BLaER1 treated with 17β-estradiol and CSF1 and Interleukin-3, amounts not matched to agents 10 nM and 100 nM (cell line): ENCODE measurements at regions not wholly inside any gene's neighbourhood (a gene's known extent, or its start where the extent isn't known, plus 50 kb on each side); places are given as distances from the start of the nearest gene placed in this dataset.

ENCODE experiments used
- H3K27ac ChIP-seq, 11 experiments: shearing (Covaris generic); formaldehyde crosslinking; 2 replicates each; pipeline ENCODE4 v1.8.1; 2022
- H3K27me3 ChIP-seq, 11 experiments: shearing (Covaris generic); formaldehyde crosslinking; 2 replicates each; pipeline ENCODE4 v1.8.1; 2022
- H3K36me3 ChIP-seq, 11 experiments: shearing (Covaris generic); formaldehyde crosslinking; 2 replicates each; pipeline ENCODE4 v1.8.1; 2022
- H3K4me1 ChIP-seq, 10 experiments: shearing (Covaris generic); formaldehyde crosslinking; 2 replicates each; pipeline ENCODE4 v1.8.1; 2022
- H3K4me2 ChIP-seq, 11 experiments: shearing (Covaris generic); formaldehyde crosslinking; 2 replicates each; pipeline ENCODE4 v1.8.1; 2022
- H3K4me3 ChIP-seq, 10 experiments: shearing (Covaris generic); formaldehyde crosslinking; 2 replicates each; pipeline ENCODE4 v1.8.1; 2022
- H3K9ac ChIP-seq, 11 experiments: shearing (Covaris generic); formaldehyde crosslinking; 2 replicates each; pipeline ENCODE4 v1.8.1; 2022
- H3K9me3 ChIP-seq, 11 experiments: shearing (Covaris generic); formaldehyde crosslinking; replicated peaks in 1 of 11; 2 replicates each; pipeline ENCODE4 v1.8.1; 2022
- H4K20me1 ChIP-seq, 11 experiments: shearing (Covaris generic); formaldehyde crosslinking; 2 replicates each; pipeline ENCODE4 v1.8.1; 2022
- Cebpa-rat ChIP-seq, 11 experiments: shearing (Covaris generic); IDR thresholded peaks; 2 replicates each; pipeline ENCODE4 v1.8.1; 2022

DNA sequence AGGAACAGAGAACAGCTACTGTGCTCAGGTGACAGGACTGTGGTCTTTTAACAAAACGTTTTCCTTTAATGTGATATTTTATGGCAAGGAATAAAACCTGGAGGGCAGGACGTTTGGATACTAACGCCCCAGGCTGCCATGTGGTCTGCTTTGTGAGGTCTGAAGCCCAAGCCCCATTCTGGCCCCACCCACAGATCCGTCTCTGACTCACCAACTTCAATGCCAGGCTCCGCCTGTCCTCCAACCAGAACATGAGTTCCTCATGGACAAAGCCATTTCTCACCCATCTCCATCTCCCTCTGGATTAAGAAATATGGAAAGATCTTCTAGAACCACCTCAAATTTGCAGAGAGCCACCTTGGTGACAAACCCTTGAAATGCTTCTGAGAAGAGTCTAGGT, 148.8 kb downstream of the CRYBB2 start:
- no peaks in the 10 kb centered on the region for H3K27me3 ChIP-seq
- H3K36me3 ChIP-seq, result peaks cover 18 to 62% (median 45%) of the 10 kb centered on the region in 11 experiments
- peaks cover 54 to 78% (median 73%) of the 10 kb centered on the region in 10 experiments for H3K4me1 ChIP-seq
- H3K9ac ChIP-seq, result peak overlapping the region in 1 of 11 experiments; percentile 35; a peak in 1 of 22 replicates
- H3K4me3 ChIP-seq, result no peak overlapping the region
- H4K20me1 ChIP-seq, result peaks cover 60 to 97% (median 89%) of the 10 kb centered on the region in 11 experiments; a peak in 21 of 22 replicates
- H3K9me3 ChIP-seq, result no peaks in the 10 kb centered on the region
- peak overlapping the region in 8 of 11 experiments; percentile 16 to 60 (median 42); a peak in 12 of 22 replicates for H3K27ac ChIP-seq
- peak overlapping the region; percentile 27 to 91 (median 75) for H3K4me2 ChIP-seq
- TF ChIP-seq Cebpa-rat (IDR thresholded peaks at IDR 0.05), result no peak

DNA sequence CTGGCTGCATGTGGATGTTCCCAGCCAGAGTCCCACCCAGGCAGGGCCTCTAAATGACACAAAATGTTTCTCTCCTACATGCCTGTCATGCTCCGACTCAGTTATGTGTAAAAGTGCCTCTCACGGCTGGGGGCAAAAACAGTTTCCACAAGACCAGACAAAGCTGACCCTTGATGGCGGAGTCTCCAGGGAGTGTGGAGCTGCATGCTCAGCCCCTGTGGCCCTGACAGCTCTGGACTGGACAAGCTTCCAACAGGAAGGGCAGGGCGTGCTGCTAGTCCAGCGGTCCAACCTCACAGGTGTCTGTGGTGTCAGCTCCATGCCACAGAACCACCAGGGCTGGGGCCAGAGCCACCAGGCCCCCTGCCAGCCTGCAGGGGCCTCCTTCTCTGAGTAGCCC, 149.6 kb downstream of the CRYBB2 start:
- H3K9ac ChIP-seq, result 0 out of 22 replicates have a peak overlapping the region, but pooled peaks of 1 of the 11 experiments have one; percentile 1
- H4K20me1 ChIP-seq, result peaks cover 60 to 97% (median 89%) of the 10 kb centered on the region in 11 experiments; a peak in 21 of 22 replicates
- no peaks in the 10 kb centered on the region for H3K9me3 ChIP-seq
- H3K4me2 ChIP-seq, result peak overlapping the region in 8 of 11 experiments; percentile 53 to 91 (median 76); a peak in 14 of 22 replicates
- peaks cover 51 to 78% (median 73%) of the 10 kb centered on the region in 10 experiments for H3K4me1 ChIP-seq
- H3K27ac ChIP-seq, result peak overlapping the region in 4 of 11 experiments; percentile 35 to 57 (median 42); a peak in 4 of 22 replicates
- no peak for TF ChIP-seq Cebpa-rat (IDR thresholded peaks at IDR 0.05)
- H3K36me3 ChIP-seq, result peaks cover 18 to 63% (median 48%) of the 10 kb centered on the region in 11 experiments
- no peak overlapping the region for H3K4me3 ChIP-seq
- H3K27me3 ChIP-seq, result no peaks in the 10 kb centered on the region

DNA sequence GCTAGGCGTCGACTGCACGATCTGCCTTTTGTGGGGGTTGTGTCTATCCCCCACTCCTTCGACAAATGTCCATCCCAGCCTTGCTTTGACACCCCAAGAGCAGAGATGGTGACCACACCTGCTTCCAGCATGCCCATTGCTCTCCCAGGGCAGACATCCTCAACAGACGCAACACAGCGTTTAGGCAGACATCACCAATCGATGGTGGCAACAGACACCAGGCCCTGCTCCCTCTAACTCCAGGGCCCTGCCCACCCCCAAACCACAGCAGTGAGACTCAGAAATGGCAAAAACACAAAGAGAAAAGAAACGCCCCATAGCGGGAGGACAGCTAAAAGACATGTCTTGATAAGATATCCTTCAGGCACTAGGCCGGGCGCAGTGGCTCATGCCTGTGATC, 150.9 kb downstream of the CRYBB2 start:
- Histone ChIP-seq H3K27me3 (no peaks in the 10 kb centered on the region), H3K4me3 (no peak overlapping the region), H3K36me3 (peaks cover 18 to 53% (median 39%) of the 10 kb centered on the region in 11 experiments), H3K27ac (no peak overlapping the region; a peak in 1 of 22 replicates), H3K9me3 (no peaks in the 10 kb centered on the region), H3K4me2 (peak overlapping the region in 1 of 11 experiments; percentile 76; a peak in 1 of 22 replicates), H4K20me1 (peaks cover 53 to 97% (median 89%) of the 10 kb centered on the region in 11 experiments), H3K4me1 (peaks cover 51 to 78% (median 73%) of the 10 kb centered on the region in 10 experiments), H3K9ac (no peak overlapping the region)
- no peak for TF ChIP-seq Cebpa-rat (IDR thresholded peaks at IDR 0.05)

DNA sequence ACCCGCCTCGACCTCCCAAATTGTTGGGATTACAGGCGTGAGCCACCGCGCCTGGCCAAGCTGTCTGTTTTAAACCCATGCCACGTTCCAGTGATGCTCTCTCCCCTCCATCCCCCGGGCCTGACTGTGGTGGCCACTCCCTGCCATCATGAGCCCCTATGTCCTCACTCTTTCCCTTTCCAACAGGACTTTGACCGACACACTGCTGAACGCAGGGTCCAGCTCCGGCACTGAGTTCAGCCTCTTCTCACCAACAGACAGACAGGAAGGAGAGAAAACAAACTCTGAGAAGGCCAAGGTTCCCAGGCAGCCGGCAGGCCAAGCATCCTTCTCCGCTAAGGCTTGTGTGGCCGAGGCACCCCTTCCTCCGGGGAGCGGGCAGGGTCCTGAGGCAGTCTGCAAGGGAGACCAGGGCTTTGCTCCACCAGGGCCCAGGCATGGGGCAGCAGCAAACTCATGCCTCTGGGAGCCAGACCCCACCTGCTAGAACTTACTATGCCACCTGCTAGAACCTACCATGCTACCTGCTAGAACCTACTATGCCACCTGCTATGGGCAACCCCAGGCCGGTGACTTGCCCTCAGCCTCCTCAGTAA, 152.7 kb downstream of the CRYBB2 start:
- H3K27ac ChIP-seq, result peak overlapping the region in 4 of 11 experiments; percentile 9 to 31 (median 14); a peak in 3 of 22 replicates
- no peak overlapping the region for H3K4me2 ChIP-seq
- H3K9ac ChIP-seq, result no peak overlapping the region
- peaks cover 18 to 67% (median 50%) of the 10 kb centered on the region in 11 experiments for H3K36me3 ChIP-seq
- H4K20me1 ChIP-seq, result peaks cover 40 to 95% (median 77%) of the 10 kb centered on the region in 11 experiments; a peak in 21 of 22 replicates
- peaks cover 44 to 78% (median 71%) of the 10 kb centered on the region in 10 experiments for H3K4me1 ChIP-seq
- no peaks in the 10 kb centered on the region for H3K27me3 ChIP-seq
- no peaks in the 10 kb centered on the region for H3K9me3 ChIP-seq
- H3K4me3 ChIP-seq, result no peak overlapping the region
- no peak for TF ChIP-seq Cebpa-rat (IDR thresholded peaks at IDR 0.05)

DNA sequence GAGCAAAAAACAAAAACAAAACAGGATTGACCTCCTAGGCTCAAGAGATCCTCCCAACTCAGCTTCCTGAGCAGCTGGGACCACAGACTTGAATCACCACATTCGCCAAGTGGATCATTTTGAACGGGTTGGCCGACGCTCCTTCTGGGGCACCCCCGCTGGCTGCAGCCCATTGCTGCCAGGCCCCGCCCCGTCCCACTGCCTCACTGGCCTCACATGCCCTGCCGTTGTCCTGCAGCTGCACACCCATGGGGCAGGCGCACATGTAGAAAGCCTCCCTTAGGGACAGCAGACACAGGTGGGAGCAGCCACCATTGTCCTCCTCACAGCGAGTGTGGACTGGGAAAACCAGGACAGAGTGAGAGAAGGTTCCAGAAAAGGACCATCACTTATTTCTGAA, 154.5 kb downstream of the CRYBB2 start:
- no peak for TF ChIP-seq Cebpa-rat (IDR thresholded peaks at IDR 0.05)
- no peaks in the 10 kb centered on the region for H3K27me3 ChIP-seq
- H4K20me1 ChIP-seq, result peaks cover 26 to 93% (median 67%) of the 10 kb centered on the region in 11 experiments; a peak in 19 of 22 replicates
- H3K4me3 ChIP-seq, result peak overlapping the region in 3 of 10 experiments; percentile 15 to 36 (median 25); a peak in 3 of 20 replicates
- peaks cover 25 to 77% (median 63%) of the 10 kb centered on the region in 10 experiments for H3K4me1 ChIP-seq
- H3K9ac ChIP-seq, result peak overlapping the region in 9 of 11 experiments; percentile 27 to 68 (median 59); a peak in 18 of 22 replicates
- H3K4me2 ChIP-seq, result peak overlapping the region; percentile 59 to 91 (median 88)
- H3K36me3 ChIP-seq, result peaks cover 33 to 75% (median 61%) of the 10 kb centered on the region in 11 experiments
- H3K9me3 ChIP-seq, result no peaks in the 10 kb centered on the region
- peak overlapping the region in 9 of 11 experiments; percentile 51 to 80 (median 71); a peak in 18 of 22 replicates for H3K27ac ChIP-seq

DNA sequence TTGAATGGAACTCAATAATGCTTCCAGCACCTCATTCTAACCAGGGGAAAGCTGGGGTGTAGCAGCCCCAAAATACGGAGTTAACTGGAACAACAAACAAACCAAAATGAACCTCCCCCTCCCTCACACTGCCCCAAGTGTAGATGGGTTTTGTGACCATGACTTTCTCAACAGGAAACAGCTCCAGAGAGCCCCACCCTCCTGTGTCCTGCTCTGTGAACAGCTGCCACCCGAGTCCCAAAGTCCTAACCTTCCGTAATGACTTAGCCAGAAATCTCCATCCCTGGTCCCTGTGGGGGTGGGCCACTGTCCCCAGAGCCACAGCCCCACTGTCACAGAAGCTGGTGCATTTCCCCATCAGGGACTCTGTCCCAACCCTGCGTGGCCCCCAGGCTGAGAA, 155.4 kb downstream of the CRYBB2 start:
- TF ChIP-seq Cebpa-rat (IDR thresholded peaks at IDR 0.05), result no peak
- peaks cover 36 to 79% (median 66%) of the 10 kb centered on the region in 11 experiments for H3K36me3 ChIP-seq
- H3K27me3 ChIP-seq, result no peaks in the 10 kb centered on the region
- peak overlapping the region in 3 of 10 experiments; percentile 2 to 36 (median 29); a peak in 2 of 20 replicates for H3K4me3 ChIP-seq
- H3K4me1 ChIP-seq, result peaks cover 25 to 70% (median 59%) of the 10 kb centered on the region in 10 experiments
- no peaks in the 10 kb centered on the region for H3K9me3 ChIP-seq
- H4K20me1 ChIP-seq, result peaks cover 31 to 93% (median 67%) of the 10 kb centered on the region in 11 experiments; a peak in 19 of 22 replicates
- H3K9ac ChIP-seq, result peak overlapping the region in 9 of 11 experiments; percentile 27 to 68 (median 59); a peak in 15 of 22 replicates
- H3K27ac ChIP-seq, result peak overlapping the region in 9 of 11 experiments; percentile 51 to 80 (median 71); a peak in 18 of 22 replicates
- H3K4me2 ChIP-seq, result peak overlapping the region; percentile 59 to 91 (median 88)

DNA sequence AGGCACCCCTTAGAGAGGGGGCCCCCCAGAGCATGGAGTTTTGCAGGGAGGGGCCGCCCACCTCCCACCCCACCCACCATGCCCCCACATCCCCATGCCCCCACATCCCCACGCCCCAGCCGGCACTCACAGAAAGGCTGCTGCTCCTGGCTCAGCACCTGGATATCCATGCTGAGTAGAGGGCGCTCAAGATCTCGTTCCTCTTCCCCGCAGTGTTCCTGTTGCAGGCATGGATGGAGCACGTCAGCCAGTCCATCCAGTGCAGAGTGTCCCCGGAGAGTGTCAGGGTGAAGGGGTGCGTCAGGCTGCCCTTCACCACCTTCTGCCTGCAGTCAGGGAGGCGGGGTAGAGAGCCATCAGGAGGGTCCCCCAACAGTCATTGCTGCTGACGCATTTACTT, 156.2 kb downstream of the CRYBB2 start:
- Histone ChIP-seq H3K4me3 (no peak overlapping the region), H4K20me1 (peaks cover 33 to 93% (median 67%) of the 10 kb centered on the region in 11 experiments; a peak in 20 of 22 replicates), H3K4me2 (peak overlapping the region in 10 of 11 experiments; percentile 45 to 91 (median 85); a peak in 18 of 22 replicates), H3K36me3 (peaks cover 44 to 79% (median 66%) of the 10 kb centered on the region in 11 experiments), H3K4me1 (peaks cover 25 to 68% (median 56%) of the 10 kb centered on the region in 10 experiments), H3K27ac (peak overlapping the region in 2 of 11 experiments; percentile 12 to 48; a peak in 1 of 22 replicates), H3K27me3 (no peaks in the 10 kb centered on the region), H3K9ac (no peak overlapping the region), H3K9me3 (no peaks in the 10 kb centered on the region)
- no peak for TF ChIP-seq Cebpa-rat (IDR thresholded peaks at IDR 0.05)

DNA sequence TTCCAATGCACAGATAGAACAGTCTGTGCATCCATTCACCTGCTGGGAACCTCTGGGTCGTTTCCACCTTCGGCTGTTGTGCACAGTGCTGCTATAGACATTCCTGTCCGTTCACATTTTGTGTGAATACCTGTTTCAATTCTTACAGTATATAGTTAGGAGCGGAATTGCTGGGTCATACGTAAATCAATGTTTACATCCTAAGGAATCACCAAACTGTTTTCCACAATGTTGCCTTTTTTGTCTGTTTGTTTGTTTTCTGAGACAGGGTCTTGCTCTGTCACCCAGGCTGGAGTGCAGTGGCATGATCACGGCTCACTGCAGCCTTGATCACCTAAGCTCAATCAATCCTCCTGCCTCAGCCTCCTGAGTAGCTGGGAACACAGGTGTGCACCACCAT, 158.3 kb downstream of the CRYBB2 start:
- peaks cover 51 to 96% (median 82%) of the 10 kb centered on the region in 11 experiments for H4K20me1 ChIP-seq
- peaks cover 25 to 68% (median 56%) of the 10 kb centered on the region in 10 experiments for H3K4me1 ChIP-seq
- H3K9me3 ChIP-seq, result no peaks in the 10 kb centered on the region
- H3K4me2 ChIP-seq, result 0 out of 22 replicates have a peak overlapping the region, but pooled peaks of 1 of the 11 experiments have one; percentile 6
- no peak overlapping the region for H3K4me3 ChIP-seq
- H3K27me3 ChIP-seq, result no peaks in the 10 kb centered on the region
- no peak overlapping the region for H3K27ac ChIP-seq
- H3K36me3 ChIP-seq, result peaks cover 37 to 73% (median 59%) of the 10 kb centered on the region in 11 experiments
- no peak for TF ChIP-seq Cebpa-rat (IDR thresholded peaks at IDR 0.05)
- H3K9ac ChIP-seq, result no peak overlapping the region
